H1 (cell line): ENCODE measurements at regions not wholly inside any gene's neighbourhood (a gene's known extent, or its start where the extent isn't known, plus 50 kb on each side); places are given as distances from the start of the nearest gene placed in this dataset.

Source experiments
- CTCF ChIA-PET: fragments of 300-600 bp; sonication (Branson Sonifier 250); formaldehyde crosslinking; loops from one replicate; lab custom pipeline; 2021; ENCODE audit not compliant: partially characterized antibody; lab: Charles Lee
- POLR2A ChIA-PET: fragments of 300-600 bp; sonication (Branson Sonifier 250); formaldehyde crosslinking; loops from one replicate; lab custom pipeline; 2021; ENCODE audit warnings: inconsistent platforms; ENCODE audit not compliant: partially characterized antibody; lab: Charles Lee
- DNase-seq, 2 experiments: peaks; one replicate each; pipeline versions ENCODE4 v3.0.0 to v3.0.0-alpha.2; 2010 to 2022; ENCODE audit warnings: low spot score in 2 of 2, low read depth in 1 of 2, mixed read lengths in 1 of 2
- FAIRE-seq: peaks from 2 replicates; lab custom pipeline; 2011; peaks lifted over from hg19 to GRCh38; lab: Jason Lieb, UNC
- H2AFZ ChIP-seq: 2 replicates; pipeline ENCODE4 v1.8.1; 2012; ENCODE audit warnings: low read length, inconsistent platforms
- H2AK5ac ChIP-seq: 2 replicates; pipeline ENCODE4 v1.6.1; 2013; ENCODE audit warnings: low read depth, low read length
- H2BK120ac ChIP-seq: replicated peaks from 2 replicates; pipeline ENCODE3; 2013; ENCODE audit warnings: low read depth, low read length, inconsistent platforms
- H2BK12ac ChIP-seq: 2 replicates; pipeline ENCODE4 v1.6.1; 2013; ENCODE audit warnings: low read depth, low read length
- H2BK15ac ChIP-seq: 2 replicates; pipeline ENCODE4 v1.6.1; 2013; ENCODE audit warnings: low read length
- H2BK20ac ChIP-seq: 2 replicates; pipeline ENCODE4 v1.6.1; 2013; ENCODE audit warnings: low read length
- H2BK5ac ChIP-seq: 2 replicates; pipeline ENCODE4 v1.6.1; 2013; ENCODE audit warnings: low read depth, low read length
- H3K14ac ChIP-seq: 2 replicates; pipeline ENCODE4 v1.6.1; 2013; ENCODE audit warnings: inconsistent platforms; ENCODE audit not compliant: insufficient read length
- H3K18ac ChIP-seq: 2 replicates; pipeline ENCODE4 v1.6.1; 2013; ENCODE audit warnings: low read length; ENCODE audit errors: extremely low read depth
- H3K23ac ChIP-seq: 2 replicates; pipeline ENCODE4 v1.6.1; 2013; ENCODE audit warnings: inconsistent platforms; ENCODE audit not compliant: insufficient read length
- H3K23me2 ChIP-seq: 2 replicates; pipeline ENCODE4 v1.6.1; 2013; ENCODE audit warnings: low read depth, low read length
- H3K27ac ChIP-seq: 2 replicates; pipeline ENCODE4 v1.6.1; 2011; ENCODE audit warnings: low read depth, low read length, inconsistent platforms
- H3K27me3 ChIP-seq, 4 experiments: replicated peaks in 1 of 4; 1 replicate in 1 of 4; 2 replicates in 3 of 4; pipeline versions ENCODE4 v1.6.1 to v1.8.1; 2011 to 2013; ENCODE audit warnings: low read length in 3 of 4, mild to moderate bottlenecking in 3 of 4, inconsistent platforms in 2 of 4, mixed read lengths in 2 of 4, moderate library complexity in 1 of 4; ENCODE audit not compliant: control insufficient read depth in 3 of 4, insufficient read depth in 3 of 4; ENCODE audit errors: extremely low read depth in 1 of 4
- H3K36me3 ChIP-seq, 4 experiments: 2 replicates each; pipeline versions ENCODE4 v1.6.1 to v1.8.1; 2011 to 2013; ENCODE audit warnings: mild to moderate bottlenecking in 4 of 4, low read length in 3 of 4, moderate library complexity in 2 of 4, control low read depth in 1 of 4, inconsistent platforms in 1 of 4; ENCODE audit not compliant: insufficient read depth in 4 of 4, control insufficient read depth in 2 of 4
- H3K4ac ChIP-seq: replicated peaks from 2 replicates; pipeline ENCODE3; 2013; ENCODE audit warnings: low read length, low read depth, mixed read lengths, inconsistent platforms; ENCODE audit not compliant: insufficient read length
- H3K4me1 ChIP-seq, 4 experiments: replicated peaks in 1 of 4; 1 replicate in 1 of 4; 2 replicates in 3 of 4; pipeline versions ENCODE4 v1.6.1 to v1.8.1; 2011 to 2013; ENCODE audit warnings: low read length in 3 of 4, inconsistent platforms in 2 of 4, mixed read lengths in 1 of 4; ENCODE audit not compliant: insufficient read depth in 4 of 4, control insufficient read depth in 3 of 4
- H3K4me2 ChIP-seq, 2 experiments: 2 replicates each; pipeline versions ENCODE4 v1.6.1 to v1.8.1; 2011 to 2013; ENCODE audit warnings: low read depth in 2 of 2, low read length in 2 of 2, control low read depth in 1 of 2, inconsistent platforms in 1 of 2, mild to moderate bottlenecking in 1 of 2; ENCODE audit not compliant: insufficient read depth in 1 of 2
- H3K4me3 ChIP-seq, 4 experiments: fragments of 200-600, 300-600 bp in 1 of 4; sonication (generic), shearing (Covaris generic), sonication (Bioruptor Twin) in 1 of 4; 2 replicates each; pipeline versions ENCODE4 v1.5.1 to v1.8.1; 2011 to 2016; ENCODE audit warnings: low read length in 4 of 4, low read depth in 3 of 4, control low read depth in 2 of 4, inconsistent platforms in 2 of 4, mild to moderate bottlenecking in 2 of 4, mixed read lengths in 1 of 4, moderate library complexity in 1 of 4; ENCODE audit not compliant: insufficient read depth in 2 of 4; ENCODE audit errors: extremely low read depth in 1 of 4
- H3K56ac ChIP-seq: replicated peaks from 2 replicates; pipeline ENCODE3; 2013; ENCODE audit warnings: low read depth, mild to moderate bottlenecking, mixed read lengths, low read length, inconsistent platforms; ENCODE audit not compliant: insufficient read length
- H3K79me1 ChIP-seq: 2 replicates; pipeline ENCODE4 v1.6.1; 2013; ENCODE audit warnings: low read depth, low read length, control low read depth
- H3K79me2 ChIP-seq, 2 experiments: 2 replicates each; pipeline versions ENCODE4 v1.6.1 to v1.8.1; 2012 to 2013; ENCODE audit warnings: low read length in 2 of 2, mild to moderate bottlenecking in 2 of 2, inconsistent platforms in 1 of 2; ENCODE audit not compliant: insufficient read depth in 2 of 2, control insufficient read depth in 1 of 2
- H3K9ac ChIP-seq, 4 experiments: replicated peaks in 1 of 4; 1 replicate in 1 of 4; 2 replicates in 3 of 4; pipeline versions ENCODE4 v1.6.1 to v1.8.1; 2011 to 2013; ENCODE audit warnings: low read depth in 3 of 4, low read length in 3 of 4, control low read depth in 2 of 4, mild to moderate bottlenecking in 2 of 4, moderate library complexity in 2 of 4, inconsistent platforms in 1 of 4; ENCODE audit errors: extremely low read depth in 1 of 4
- H3K9me3 ChIP-seq, 2 experiments: 2 replicates each; pipeline versions ENCODE4 v1.6.1 to v1.8.1; 2012 to 2013; ENCODE audit warnings: mild to moderate bottlenecking in 2 of 2, moderate library complexity in 2 of 2, control low read depth in 1 of 2, inconsistent platforms in 1 of 2, low read depth in 1 of 2, low read length in 1 of 2, mixed read lengths in 1 of 2; ENCODE audit not compliant: insufficient read depth in 2 of 2
- H4K20me1 ChIP-seq, 2 experiments: replicated peaks in 1 of 2; 2 replicates each; pipeline versions ENCODE3 to v1.8.1; 2011 to 2013; ENCODE audit warnings: inconsistent platforms in 2 of 2, low read length in 2 of 2, mild to moderate bottlenecking in 1 of 2; ENCODE audit not compliant: insufficient read depth in 2 of 2, control insufficient read depth in 1 of 2
- H4K5ac ChIP-seq: 2 replicates; pipeline ENCODE4 v1.6.1; 2013; ENCODE audit warnings: low read length, low read depth, mixed read lengths, inconsistent platforms; ENCODE audit not compliant: insufficient read length
- H4K8ac ChIP-seq: 2 replicates; pipeline ENCODE4 v1.8.0; 2013; ENCODE audit warnings: mild to moderate bottlenecking, moderate library complexity, low read length, inconsistent platforms; ENCODE audit not compliant: insufficient read depth; ENCODE audit errors: extremely low read depth
- H4K91ac ChIP-seq: replicated peaks from 2 replicates; pipeline ENCODE3; 2013; ENCODE audit warnings: low read length, mixed read lengths, inconsistent platforms; ENCODE audit not compliant: insufficient read length
- KDM1A ChIP-seq: fragments of 200-600, 300-600 bp; sonication (generic); IDR thresholded peaks from 2 replicates; pipeline ENCODE4 v1.7.1; 2016; ENCODE audit warnings: mild to moderate bottlenecking, low read length, borderline replicate concordance
- KDM5A ChIP-seq: fragments of 200-600 bp; IDR thresholded peaks from 2 replicates; pipeline ENCODE4 v1.7.1; 2012; ENCODE audit warnings: mild to moderate bottlenecking, low read length, inconsistent platforms, mixed read lengths
- SP1 ChIP-seq: IDR thresholded peaks from 2 replicates; pipeline ENCODE4 v1.6.1; 2011; ENCODE audit warnings: low read depth, low read length
- TBP ChIP-seq: IDR thresholded peaks from 2 replicates; pipeline ENCODE4 v1.6.1; 2011; ENCODE audit warnings: low read depth, low read length, improper control_type of control experiment
- ZNF274 ChIP-seq: IDR thresholded peaks from 2 replicates; pipeline ENCODE4 v1.7.0; 2012; ENCODE audit warnings: low read length, borderline replicate concordance; ENCODE audit errors: extremely low read depth
- WGBS, 2 experiments: shearing (Covaris generic) in 1 of 2; methylation state at CpG; one replicate each; pipeline versions ENCODE4 v1.1.6 to v1.1.7; 2013 to 2015; ENCODE audit warnings: low lambda C conversion rate in 2 of 2, mixed read lengths in 2 of 2, inconsistent platforms in 1 of 2, low coverage in 1 of 2, missing lambda C conversion rate in 1 of 2; ENCODE audit not compliant: insufficient replicate concordance in 2 of 2, insufficient coverage in 1 of 2, insufficient read length in 1 of 2; ENCODE audit errors: extremely low coverage in 1 of 2, missing lambda C conversion rate in 1 of 2; 5-methylcytosine and 5-hydroxymethylcytosine counted together

- Histone ChIP-seq H3K36me3 (no peaks in the 10 kb centered on the region), H3K4ac (no peak overlapping the region), H2AK5ac (no peak overlapping the region), H3K27me3 (no peaks in the 10 kb centered on the region), H2BK20ac (no peak overlapping the region), H2AFZ (no peak overlapping the region), H4K8ac (no peak overlapping the region), H3K9ac (no peak overlapping the region), H3K79me1 (no peaks in the 10 kb centered on the region), H4K5ac (no peak overlapping the region), H3K56ac (no peak overlapping the region), H3K4me1 (no peaks in the 10 kb centered on the region), H3K18ac (no peak overlapping the region), H2BK120ac (no peak overlapping the region), H3K14ac (no peak overlapping the region), H4K91ac (no peak overlapping the region), H2BK12ac (no peak overlapping the region), H3K4me2 (no peak overlapping the region), H3K79me2 (no peaks in the 10 kb centered on the region), H3K23me2 (no peaks in the 10 kb centered on the region), H3K27ac (no peak overlapping the region), H2BK15ac (no peak overlapping the region), H3K9me3 (peaks cover 0 to 3% of the 10 kb centered on the region in 2 experiments; a peak in 1 of 4 replicates), H4K20me1 (no peaks in the 10 kb centered on the region), H3K4me3 (no peak overlapping the region), H3K23ac (no peak overlapping the region), H2BK5ac (no peak overlapping the region)
- POLR2A ChIA-PET = interaction anchor here (0.5 to 1.2 kb wide), 3 partner anchors 8 to 570 kb away, joined by 3 read pairs; no protein-coding TSS in a partner anchor
- 81% methylated on average over 1 of the region's 1 CpG; no CpG with 5 or more reads in 1 of the 2 experiments for WGBS, 2 experiments
- FAIRE-seq = no peak
- CTCF ChIA-PET = interaction anchor here (0.6 to 1.6 kb wide), 5 partner anchors 10 to 95 kb away, joined by 3 to 5 read pairs (median 3); no protein-coding TSS in a partner anchor
- no peak for TF ChIP-seq KDM5A
- TF ChIP-seq TBP = no peak
- no peak for TF ChIP-seq ZNF274
- TF ChIP-seq SP1 = no peak
- TF ChIP-seq KDM1A = no peak
- DNase-seq = no peak
Observed at GRCh38 chr7:133135451-133135850, 53.6 kb upstream of the CHCHD3 start.
